ENCODE measurements at regions not wholly inside any gene's neighbourhood (a gene's known extent, or its start where the extent isn't known, plus 50 kb on each side); places are given as distances from the start of the nearest gene placed in this dataset.

- no peak overlapping the region for H3K27ac Mint-ChIP-seq
- ChIA-PET CTCF (ENCODE audit: partially characterized antibody) (no interaction called here), POLR2A (ENCODE audit: partially characterized antibody) (no interaction called here)
- Histone ChIP-seq H3K27ac (ENCODE audit: low read depth, low read length) (no peak overlapping the region), H3K9me3 (ENCODE audit: control insufficient read depth in 1 of 2, low read length in 2 of 2) (no peaks in the 10 kb centered on the region), H3K27me3 (ENCODE audit: insufficient read depth, low read length) (no peaks in the 10 kb centered on the region), H3K4me1 (ENCODE audit: insufficient read depth, low read length) (no peaks in the 10 kb centered on the region), H3K4me3 (ENCODE audit: low read length in 2 of 2) (no peak overlapping the region), H3K36me3 (ENCODE audit: insufficient read depth, low read length) (no peaks in the 10 kb centered on the region)
- DNase-seq, result no peak
- H3K9me3 Mint-ChIP-seq, result peaks cover 0 to 2% (median 0%) of the 10 kb centered on the region in 8 donors
- H3K27me3 Mint-ChIP-seq, result peaks cover 16% of the 10 kb centered on the region in 2 donors
- no peaks in the 10 kb centered on the region for H3K4me1 Mint-ChIP-seq
- intact Hi-C loops (cut with micrococcal nuclease), result no loop called here
- no peak overlapping the region for H3K4me3 Mint-ChIP-seq
- no peaks in the 10 kb centered on the region for H3K36me3 Mint-ChIP-seq
Observed at GRCh38 chr1:230575886-230576500, 66.3 kb upstream of the COG2 start.

GRCh38 chr1:230574502-230574901 is 67.8 kb upstream of the COG2 start:
- no peaks in the 10 kb centered on the region for H3K36me3 Mint-ChIP-seq
- Histone ChIP-seq H3K9me3 (ENCODE audit: control insufficient read depth in 1 of 2, low read length in 2 of 2) (no peaks in the 10 kb centered on the region), H3K27me3 (ENCODE audit: insufficient read depth, low read length) (no peaks in the 10 kb centered on the region), H3K36me3 (ENCODE audit: insufficient read depth, low read length) (no peaks in the 10 kb centered on the region), H3K4me3 (ENCODE audit: low read length in 2 of 2) (no peak overlapping the region), H3K4me1 (ENCODE audit: insufficient read depth, low read length) (no peaks in the 10 kb centered on the region), H3K27ac (ENCODE audit: low read depth, low read length) (no peak overlapping the region)
- H3K27ac Mint-ChIP-seq, result no peak overlapping the region
- DNase-seq, result no peak
- ChIA-PET POLR2A (ENCODE audit: partially characterized antibody) (no interaction called here), CTCF (ENCODE audit: partially characterized antibody) (no interaction called here)
- no peak overlapping the region for H3K4me3 Mint-ChIP-seq
- H3K4me1 Mint-ChIP-seq, result no peaks in the 10 kb centered on the region
- H3K27me3 Mint-ChIP-seq, result peaks cover 13 to 16% of the 10 kb centered on the region in 2 donors
- H3K9me3 Mint-ChIP-seq, result no peaks in the 10 kb centered on the region
- intact Hi-C loops (cut with micrococcal nuclease), result no loop called here

- DNase-seq, result no peak
- intact Hi-C loops (cut with micrococcal nuclease), result no loop called here
- Mint-ChIP-seq H3K27ac (no peak overlapping the region), H3K9me3 (no peaks in the 10 kb centered on the region), H3K4me3 (no peak overlapping the region), H3K4me1 (no peaks in the 10 kb centered on the region), H3K27me3 (peaks cover 13 to 16% of the 10 kb centered on the region in 2 donors), H3K36me3 (no peaks in the 10 kb centered on the region)
- CTCF ChIA-PET (ENCODE audit: partially characterized antibody), result no interaction called here
- Histone ChIP-seq H3K27ac (ENCODE audit: low read depth, low read length) (no peak overlapping the region), H3K4me1 (ENCODE audit: insufficient read depth, low read length) (no peaks in the 10 kb centered on the region), H3K36me3 (ENCODE audit: insufficient read depth, low read length) (no peaks in the 10 kb centered on the region), H3K4me3 (ENCODE audit: low read length in 2 of 2) (no peak overlapping the region), H3K9me3 (ENCODE audit: control insufficient read depth in 1 of 2, low read length in 2 of 2) (no peaks in the 10 kb centered on the region), H3K27me3 (ENCODE audit: insufficient read depth, low read length) (no peaks in the 10 kb centered on the region)
- POLR2A ChIA-PET (ENCODE audit: partially characterized antibody), result no interaction called here
Observed at GRCh38 chr1:230573658-230574057, 68.6 kb upstream of the COG2 start.

- intact Hi-C loops (cut with micrococcal nuclease), result no loop called here
- H3K36me3 Mint-ChIP-seq, result no peaks in the 10 kb centered on the region
- no peak overlapping the region for H3K27ac Mint-ChIP-seq
- peaks cover 13% of the 10 kb centered on the region in 2 donors for H3K27me3 Mint-ChIP-seq
- no peaks in the 10 kb centered on the region for H3K9me3 Mint-ChIP-seq
- CTCF ChIA-PET (ENCODE audit: partially characterized antibody), result no interaction called here
- DNase-seq, result no peak
- Histone ChIP-seq H3K4me3 (ENCODE audit: low read length in 2 of 2) (no peak overlapping the region), H3K27me3 (ENCODE audit: insufficient read depth, low read length) (no peaks in the 10 kb centered on the region), H3K36me3 (ENCODE audit: insufficient read depth, low read length) (no peaks in the 10 kb centered on the region), H3K27ac (ENCODE audit: low read depth, low read length) (no peak overlapping the region), H3K9me3 (ENCODE audit: control insufficient read depth in 1 of 2, low read length in 2 of 2) (no peaks in the 10 kb centered on the region), H3K4me1 (ENCODE audit: insufficient read depth, low read length) (no peaks in the 10 kb centered on the region)
- H3K4me3 Mint-ChIP-seq, result no peak overlapping the region
- no peaks in the 10 kb centered on the region for H3K4me1 Mint-ChIP-seq
- POLR2A ChIA-PET (ENCODE audit: partially characterized antibody), result no interaction called here
Observed at GRCh38 chr1:230572121-230573105, 69.9 kb upstream of the COG2 start.

GRCh38 chr1:230570724-230571360 is 71.4 kb upstream of the COG2 start:
- peaks cover 8% of the 10 kb centered on the region in 2 donors for H3K27me3 Mint-ChIP-seq
- no peak overlapping the region for H3K27ac Mint-ChIP-seq

GRCh38 chr1:230569201-230569600 is 73.1 kb upstream of the COG2 start:
- H3K36me3 ChIP-seq (ENCODE audit: insufficient read depth, low read length), result no peaks in the 10 kb centered on the region
- Mint-ChIP-seq H3K4me1 (no peaks in the 10 kb centered on the region), H3K36me3 (no peaks in the 10 kb centered on the region), H3K9me3 (no peaks in the 10 kb centered on the region), H3K4me3 (no peak overlapping the region), H3K27ac (no peak overlapping the region), H3K27me3 (peaks cover 2 to 15% of the 10 kb centered on the region in 2 donors)
- intact Hi-C loops (cut with micrococcal nuclease), result no loop called here
- ChIA-PET POLR2A (ENCODE audit: partially characterized antibody) (no interaction called here), CTCF (ENCODE audit: partially characterized antibody) (no interaction called here)
- no peaks in the 10 kb centered on the region for H3K9me3 ChIP-seq (ENCODE audit: control insufficient read depth in 1 of 2, low read length in 2 of 2)
- H3K4me3 ChIP-seq (ENCODE audit: low read length in 2 of 2), result no peak overlapping the region
- no peaks in the 10 kb centered on the region for H3K4me1 ChIP-seq (ENCODE audit: insufficient read depth, low read length)
- H3K27me3 ChIP-seq (ENCODE audit: insufficient read depth, low read length), result no peaks in the 10 kb centered on the region
- no peak overlapping the region for H3K27ac ChIP-seq (ENCODE audit: low read depth, low read length)
- DNase-seq, result no peak

More at GRCh38 chr1:230570724-230571360, 71.4 kb upstream of the COG2 start:
- Mint-ChIP-seq H3K9me3 (no peaks in the 10 kb centered on the region), H3K4me3 (no peak overlapping the region), H3K4me1 (no peaks in the 10 kb centered on the region), H3K36me3 (no peaks in the 10 kb centered on the region)
- Histone ChIP-seq H3K27me3 (ENCODE audit: insufficient read depth, low read length) (no peaks in the 10 kb centered on the region), H3K9me3 (ENCODE audit: control insufficient read depth in 1 of 2, low read length in 2 of 2) (no peaks in the 10 kb centered on the region), H3K4me3 (ENCODE audit: low read length in 2 of 2) (no peak overlapping the region), H3K36me3 (ENCODE audit: insufficient read depth, low read length) (no peaks in the 10 kb centered on the region), H3K4me1 (ENCODE audit: insufficient read depth, low read length) (no peaks in the 10 kb centered on the region), H3K27ac (ENCODE audit: low read depth, low read length) (no peak overlapping the region)
- no peak for DNase-seq
- ChIA-PET POLR2A (ENCODE audit: partially characterized antibody) (no interaction called here), CTCF (ENCODE audit: partially characterized antibody) (no interaction called here)
- intact Hi-C loops (cut with micrococcal nuclease), result no loop called here

GRCh38 chr1:230568676-230569075 is 73.6 kb upstream of the COG2 start:
- CTCF ChIA-PET (ENCODE audit: partially characterized antibody), result no interaction called here
- Histone ChIP-seq H3K4me1 (ENCODE audit: insufficient read depth, low read length) (no peaks in the 10 kb centered on the region), H3K27me3 (ENCODE audit: insufficient read depth, low read length) (no peaks in the 10 kb centered on the region), H3K36me3 (ENCODE audit: insufficient read depth, low read length) (no peaks in the 10 kb centered on the region), H3K27ac (ENCODE audit: low read depth, low read length) (no peak overlapping the region), H3K9me3 (ENCODE audit: control insufficient read depth in 1 of 2, low read length in 2 of 2) (no peaks in the 10 kb centered on the region), H3K4me3 (ENCODE audit: low read length in 2 of 2) (no peak overlapping the region)
- Mint-ChIP-seq H3K4me3 (no peak overlapping the region), H3K9me3 (no peaks in the 10 kb centered on the region), H3K36me3 (no peaks in the 10 kb centered on the region), H3K27me3 (peaks cover 5 to 18% of the 10 kb centered on the region in 2 donors), H3K4me1 (no peaks in the 10 kb centered on the region), H3K27ac (no peak overlapping the region)
- no peak for DNase-seq
- intact Hi-C loops (cut with micrococcal nuclease), result no loop called here
- POLR2A ChIA-PET (ENCODE audit: partially characterized antibody), result no interaction called here
